ENCODE measurements at regions not wholly inside any gene's neighbourhood (a gene's known extent, or its start where the extent isn't known, plus 50 kb on each side); places are given as distances from the start of the nearest gene placed in this dataset.

DNA sequence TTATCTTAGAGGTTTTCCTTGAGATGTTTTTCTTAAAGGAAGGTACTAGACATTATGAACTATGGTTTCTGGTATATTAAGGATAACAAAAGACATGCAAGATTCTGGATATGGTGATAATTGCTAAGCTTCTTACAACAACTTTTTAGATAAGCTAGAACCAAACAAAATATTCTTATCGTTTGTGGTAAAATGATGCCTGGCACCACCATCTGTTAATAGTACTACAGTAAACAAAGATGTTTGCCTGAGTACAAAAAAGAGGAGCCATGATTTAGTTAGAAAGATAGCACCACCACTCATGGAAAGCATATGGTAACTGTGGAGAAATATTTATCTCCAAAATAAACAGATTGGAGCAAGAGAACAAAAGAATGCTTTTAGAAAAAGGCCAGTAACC is 747.3 kb downstream of the COL12A1 start:
- H2AFZ ChIP-seq (ENCODE audit: insufficient read depth, low read depth, low read length, poor library complexity, severe bottlenecking): no peak overlapping the region
- no peak overlapping the region for H3K4me2 ChIP-seq (replicated peaks; ENCODE audit: low read depth, low read length, poor library complexity, severe bottlenecking)
- ChIA-PET CTCF (no interaction called here), POLR2A (no interaction called here)
- ATAC-seq (ENCODE audit: low read depth): no peak
- H3K4me3 ChIP-seq (ENCODE audit: control extremely low read depth in 1 of 5, extremely low read depth in 1 of 5, insufficient read depth in 1 of 5, low read depth in 2 of 5, low read length in 4 of 5): no peak overlapping the region
- no peaks in the 10 kb centered on the region for H4K20me1 ChIP-seq (ENCODE audit: control insufficient read depth, insufficient read depth, low read length, poor library complexity, severe bottlenecking)
- TF ChIP-seq CTCF (IDR thresholded peaks at IDR 0.05) (no peak), EZH2 (IDR thresholded peaks at IDR 0.05; ENCODE audit: borderline replicate concordance, insufficient read depth, low read depth, low read length, poor library complexity, severe bottlenecking) (no peak)
- no peaks in the 10 kb centered on the region for H3K27me3 ChIP-seq (replicated peaks in 1 of 4; ENCODE audit: control extremely low read depth in 1 of 4, control insufficient read depth in 3 of 4, insufficient read depth in 4 of 4, low read length in 3 of 4)
- no CpG with 5 or more reads among the region's 1 CpG for WGBS (ENCODE audit: insufficient coverage)
- H3K27ac ChIP-seq (ENCODE audit: low read length in 2 of 2): no peak overlapping the region
- no peaks in the 10 kb centered on the region for H3K27me3 Mint-ChIP-seq
- no peak overlapping the region for H3K4me3 Mint-ChIP-seq
- intact Hi-C loops (cut with micrococcal nuclease): no loop called here
- no peak overlapping the region for H3K9ac ChIP-seq (ENCODE audit: low read length)
- peaks cover 0 to 3% (median 0%) of the 10 kb centered on the region in 3 donors for H3K9me3 ChIP-seq (ENCODE audit: control extremely low read depth in 1 of 3, control insufficient read depth in 2 of 3, insufficient read depth in 1 of 3, low read length in 2 of 3)
- no peaks in the 10 kb centered on the region for H3K4me1 ChIP-seq (ENCODE audit: control insufficient read depth in 2 of 2, insufficient read depth in 2 of 2, low read length in 2 of 2)
- H3K9me3 Mint-ChIP-seq (ENCODE audit: insufficient read depth): peaks cover 9% of the 10 kb centered on the region
- no peak overlapping the region for H3K27ac Mint-ChIP-seq
- no peak for DNase-seq
- H3K79me2 ChIP-seq (ENCODE audit: control insufficient read depth, insufficient read depth, low read length): no peaks in the 10 kb centered on the region
- no peaks in the 10 kb centered on the region for H3K36me3 ChIP-seq (replicated peaks in 1 of 2; ENCODE audit: control extremely low read depth in 1 of 2, control insufficient read depth in 1 of 2, extremely low read depth in 1 of 2, insufficient read depth in 2 of 2, low read length in 1 of 2)
- no peaks in the 10 kb centered on the region for H3K4me1 Mint-ChIP-seq

- Mint-ChIP-seq H3K4me3 (no peak overlapping the region), H3K4me1 (no peaks in the 10 kb centered on the region), H3K27ac (no peak overlapping the region), H3K9me3 (ENCODE audit: insufficient read depth) (peaks cover 4% of the 10 kb centered on the region), H3K27me3 (no peaks in the 10 kb centered on the region)
- no CpG with 5 or more reads among the region's 1 CpG for WGBS (ENCODE audit: insufficient coverage)
- no peak for TF ChIP-seq CTCF (IDR thresholded peaks at IDR 0.05)
- TF ChIP-seq EZH2 (IDR thresholded peaks at IDR 0.05; ENCODE audit: borderline replicate concordance, insufficient read depth, low read depth, low read length, poor library complexity, severe bottlenecking): no peak
- H3K4me3 ChIP-seq (ENCODE audit: control extremely low read depth in 1 of 5, extremely low read depth in 1 of 5, insufficient read depth in 1 of 5, low read depth in 2 of 5, low read length in 4 of 5): no peak overlapping the region
- H3K27ac ChIP-seq (ENCODE audit: low read length in 2 of 2): no peak overlapping the region
- H3K4me1 ChIP-seq (ENCODE audit: control insufficient read depth in 2 of 2, insufficient read depth in 2 of 2, low read length in 2 of 2): no peaks in the 10 kb centered on the region
- H4K20me1 ChIP-seq (ENCODE audit: control insufficient read depth, insufficient read depth, low read length, poor library complexity, severe bottlenecking): no peaks in the 10 kb centered on the region
- intact Hi-C loops (cut with micrococcal nuclease): no loop called here
- POLR2A ChIA-PET: no interaction called here
- no peak for ATAC-seq (ENCODE audit: low read depth)
- no peaks in the 10 kb centered on the region for H3K27me3 ChIP-seq (replicated peaks in 1 of 4; ENCODE audit: control extremely low read depth in 1 of 4, control insufficient read depth in 3 of 4, insufficient read depth in 4 of 4, low read length in 3 of 4)
- CTCF ChIA-PET: no interaction called here
- no peak overlapping the region for H3K4me2 ChIP-seq (replicated peaks; ENCODE audit: low read depth, low read length, poor library complexity, severe bottlenecking)
- H3K9ac ChIP-seq (ENCODE audit: low read length): no peak overlapping the region
- H3K79me2 ChIP-seq (ENCODE audit: control insufficient read depth, insufficient read depth, low read length): no peaks in the 10 kb centered on the region
- DNase-seq: no peak
- H3K9me3 ChIP-seq (ENCODE audit: control extremely low read depth in 1 of 3, control insufficient read depth in 2 of 3, insufficient read depth in 1 of 3, low read length in 2 of 3): peaks cover 0 to 3% (median 0%) of the 10 kb centered on the region in 3 donors
- no peak overlapping the region for H2AFZ ChIP-seq (ENCODE audit: insufficient read depth, low read depth, low read length, poor library complexity, severe bottlenecking)
- no peaks in the 10 kb centered on the region for H3K36me3 ChIP-seq (replicated peaks in 1 of 2; ENCODE audit: control extremely low read depth in 1 of 2, control insufficient read depth in 1 of 2, extremely low read depth in 1 of 2, insufficient read depth in 2 of 2, low read length in 1 of 2)
These were observed 750.1 kb downstream of the COL12A1 start for GRCh38 chr6:74455786-74456185.
